ENCODE measurements at regions not wholly inside any gene's neighbourhood (a gene's known extent, or its start where the extent isn't known, plus 50 kb on each side); places are given as distances from the start of the nearest gene placed in this dataset.

DNA sequence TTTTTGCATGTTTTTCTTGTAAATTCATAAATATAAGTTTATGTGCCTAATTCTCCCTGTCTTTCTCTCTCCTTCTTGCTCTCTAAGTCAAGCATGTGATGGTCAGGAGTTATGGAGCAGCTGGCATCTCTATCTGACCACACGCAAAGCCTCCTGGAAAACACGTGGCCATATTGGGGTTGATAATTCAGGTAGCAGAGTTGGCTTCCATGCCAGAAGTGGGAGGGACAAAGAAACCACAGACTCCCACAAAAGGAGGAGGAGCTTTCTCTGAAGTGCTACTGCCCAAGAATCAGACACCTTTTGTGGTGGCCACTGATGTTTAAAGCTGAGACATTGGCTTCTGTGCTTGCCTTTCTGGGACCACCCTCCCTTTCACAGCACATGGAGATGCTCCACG, 517.6 kb upstream of the TMEM132C start:
- H3K4me3 ChIP-seq (ENCODE audit: low read length in 2 of 2) = no peak overlapping the region
- no peaks in the 10 kb centered on the region for H3K36me3 ChIP-seq (ENCODE audit: control insufficient read depth in 2 of 2, insufficient read depth in 2 of 2, low read length in 1 of 2)
- H3K27ac ChIP-seq (ENCODE audit: low read depth in 1 of 2, low read length in 1 of 2) = no peak overlapping the region
- H3K4me1 ChIP-seq (ENCODE audit: control insufficient read depth in 2 of 2, insufficient read depth in 2 of 2, low read length in 2 of 2) = no peaks in the 10 kb centered on the region
- DNase-seq (ENCODE audit: low read depth in 6 of 9, low spot score in 9 of 9) = no peak
- whole genome bisulfite sequencing = 84% methylated on average over 3 of the region's 3 CpGs
- H3K9me3 ChIP-seq (ENCODE audit: control insufficient read depth in 2 of 2, insufficient read depth in 1 of 2, low read length in 1 of 2) = peaks cover 0 to 4% of the 10 kb centered on the region in 2 donors
- no peaks in the 10 kb centered on the region for H3K27me3 ChIP-seq (ENCODE audit: control insufficient read depth in 2 of 2, insufficient read depth in 1 of 2, low read length in 1 of 2)

DNA sequence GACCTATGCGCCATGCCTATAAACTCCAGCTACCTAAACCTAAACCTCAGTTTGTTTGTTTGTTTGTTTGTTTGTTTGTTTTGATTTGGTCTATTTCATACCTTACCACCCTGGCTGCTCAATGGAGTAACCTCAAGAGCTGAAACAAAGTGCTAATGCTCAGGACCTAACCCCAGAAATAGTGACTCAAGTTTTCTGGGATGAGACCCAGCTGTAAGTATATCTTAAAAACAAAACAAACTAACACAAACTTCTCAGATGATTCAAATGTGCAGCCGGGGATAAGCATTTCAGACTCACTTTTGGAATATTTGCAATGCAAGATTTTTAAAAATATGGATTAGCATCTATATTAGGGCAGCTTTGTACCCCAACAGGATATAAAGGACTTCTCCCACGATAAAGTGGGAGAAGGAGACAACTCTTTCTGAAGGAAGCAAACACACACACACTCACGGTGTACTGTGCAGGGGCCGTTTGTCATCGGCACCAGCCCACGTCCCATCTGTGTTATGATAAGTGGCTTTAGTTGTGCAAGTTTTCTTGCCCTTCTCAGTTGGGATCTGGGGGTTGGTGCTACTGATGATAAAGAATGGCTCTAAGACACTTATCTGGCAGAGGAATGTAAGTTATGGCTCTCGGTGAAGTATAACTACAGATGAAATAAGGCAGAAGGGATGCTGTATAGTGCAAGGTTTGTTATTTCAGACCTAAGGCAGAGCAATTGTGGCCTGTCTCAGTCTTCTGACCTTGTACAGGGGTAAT, 516.7 kb upstream of the TMEM132C start:
- Histone ChIP-seq H3K9me3 (ENCODE audit: control insufficient read depth in 2 of 2, insufficient read depth in 1 of 2, low read length in 1 of 2) (peaks cover 0 to 4% of the 10 kb centered on the region in 2 donors), H3K36me3 (ENCODE audit: control insufficient read depth in 2 of 2, insufficient read depth in 2 of 2, low read length in 1 of 2) (no peaks in the 10 kb centered on the region), H3K4me3 (ENCODE audit: low read length in 2 of 2) (no peak overlapping the region), H3K4me1 (ENCODE audit: control insufficient read depth in 2 of 2, insufficient read depth in 2 of 2, low read length in 2 of 2) (no peaks in the 10 kb centered on the region), H3K27me3 (ENCODE audit: control insufficient read depth in 2 of 2, insufficient read depth in 1 of 2, low read length in 1 of 2) (no peaks in the 10 kb centered on the region), H3K27ac (ENCODE audit: low read depth in 1 of 2, low read length in 1 of 2) (no peak overlapping the region)
- 90% methylated on average over 8 of the region's 8 CpGs for WGBS
- DNase-seq (ENCODE audit: low read depth in 6 of 9, low spot score in 9 of 9) = no peak

DNA sequence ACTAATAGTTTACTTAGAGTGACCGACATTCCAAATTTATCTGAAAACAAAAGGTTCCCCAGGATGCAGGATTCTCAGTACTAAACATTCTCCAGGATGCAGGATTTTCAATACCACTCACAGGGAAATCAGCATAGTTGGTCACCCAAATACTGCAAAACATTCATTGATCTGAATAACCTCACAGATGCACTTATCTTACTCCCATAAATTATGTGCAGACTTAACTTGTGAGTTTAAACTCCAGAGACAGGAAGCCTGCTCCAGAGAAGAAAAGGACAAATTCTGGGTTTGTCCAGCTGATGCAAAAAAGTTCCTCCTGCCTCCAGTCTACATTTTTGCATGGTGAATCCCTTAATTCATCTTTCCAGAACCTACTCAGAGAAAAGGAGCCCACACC, 514.2 kb upstream of the TMEM132C start:
- WGBS = 88% methylated on average over 1 of the region's 1 CpG
- no peak for DNase-seq (ENCODE audit: low read depth in 6 of 9, low spot score in 9 of 9)
- Histone ChIP-seq H3K27ac (ENCODE audit: low read depth in 1 of 2, low read length in 1 of 2) (no peak overlapping the region), H3K9me3 (ENCODE audit: control insufficient read depth in 2 of 2, insufficient read depth in 1 of 2, low read length in 1 of 2) (peaks cover 0 to 4% of the 10 kb centered on the region in 2 donors), H3K4me3 (ENCODE audit: low read length in 2 of 2) (no peak overlapping the region), H3K27me3 (ENCODE audit: control insufficient read depth in 2 of 2, insufficient read depth in 1 of 2, low read length in 1 of 2) (no peaks in the 10 kb centered on the region), H3K4me1 (ENCODE audit: control insufficient read depth in 2 of 2, insufficient read depth in 2 of 2, low read length in 2 of 2) (no peaks in the 10 kb centered on the region), H3K36me3 (ENCODE audit: control insufficient read depth in 2 of 2, insufficient read depth in 2 of 2, low read length in 1 of 2) (no peaks in the 10 kb centered on the region)

DNA sequence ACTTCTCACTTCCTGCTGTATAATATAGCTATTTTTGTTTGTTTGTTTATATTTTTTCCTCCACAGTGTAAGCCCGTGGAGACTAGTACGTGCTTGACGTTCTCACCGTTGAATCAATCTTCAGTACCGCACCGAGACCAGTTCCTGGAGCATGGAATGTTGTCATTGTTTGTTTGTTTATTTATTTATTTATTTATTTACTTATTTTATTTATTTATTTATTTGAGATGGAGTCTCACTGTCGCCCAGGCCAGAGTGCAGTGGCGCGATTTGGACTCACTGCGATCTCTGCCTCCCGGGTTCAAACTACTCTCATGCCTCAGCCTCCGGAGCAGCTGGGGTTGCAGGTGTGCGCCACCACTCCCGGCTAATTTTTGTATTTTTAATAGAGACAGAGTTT, 506.6 kb upstream of the TMEM132C start:
- Histone ChIP-seq H3K4me1 (ENCODE audit: control insufficient read depth in 2 of 2, insufficient read depth in 2 of 2, low read length in 2 of 2) (no peaks in the 10 kb centered on the region), H3K4me3 (ENCODE audit: low read length in 2 of 2) (no peak overlapping the region), H3K36me3 (ENCODE audit: control insufficient read depth in 2 of 2, insufficient read depth in 2 of 2, low read length in 1 of 2) (no peaks in the 10 kb centered on the region), H3K9me3 (ENCODE audit: control insufficient read depth in 2 of 2, insufficient read depth in 1 of 2, low read length in 1 of 2) (peaks cover 1 to 9% of the 10 kb centered on the region in 2 donors), H3K27me3 (ENCODE audit: control insufficient read depth in 2 of 2, insufficient read depth in 1 of 2, low read length in 1 of 2) (no peaks in the 10 kb centered on the region), H3K27ac (ENCODE audit: low read depth in 1 of 2, low read length in 1 of 2) (no peak overlapping the region)
- DNase-seq (ENCODE audit: low read depth in 6 of 9, low spot score in 9 of 9) = no peak
- 98% methylated on average over 14 of the region's 14 CpGs for WGBS

DNA sequence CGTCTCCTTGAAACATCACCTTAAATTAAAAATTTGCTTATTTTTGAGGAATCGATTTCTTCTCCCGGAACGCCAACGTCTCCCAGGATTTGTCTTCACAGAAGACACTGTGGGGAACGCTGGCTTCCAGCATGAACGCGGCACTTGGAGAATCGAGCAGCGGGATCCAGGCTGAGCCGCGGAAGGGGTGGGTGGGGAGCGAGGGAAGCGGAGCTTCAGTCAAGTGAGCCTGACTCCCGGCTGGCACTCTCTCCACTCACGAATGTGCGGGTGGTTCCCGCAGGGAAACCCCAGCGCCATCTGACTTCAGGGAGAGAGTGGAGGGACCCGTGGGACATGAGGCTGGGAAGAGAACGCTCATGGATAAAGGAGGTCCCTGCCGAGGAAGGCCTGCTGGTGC, 506.0 kb upstream of the TMEM132C start:
- DNase-seq (ENCODE audit: low read depth in 6 of 9, low spot score in 9 of 9) = no peak

DNA sequence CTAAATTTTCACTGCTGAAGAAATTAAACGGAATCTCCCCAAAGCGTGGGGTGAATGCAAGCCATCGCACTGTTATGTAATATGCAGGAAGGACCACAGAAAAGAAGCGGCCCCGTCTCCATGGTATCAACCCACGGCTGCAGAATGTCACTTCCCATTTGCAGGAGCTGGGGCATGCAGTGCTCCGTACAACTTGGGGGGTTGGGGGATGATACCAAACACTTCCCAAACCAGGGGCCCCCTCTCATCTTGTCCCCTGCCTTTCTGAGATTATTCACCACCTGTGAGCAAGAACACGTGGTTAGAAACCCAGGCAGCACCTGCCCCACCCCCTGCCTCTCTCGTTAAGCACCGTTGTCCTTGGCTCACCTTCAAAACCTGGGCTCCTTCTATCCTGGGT, 505.1 kb upstream of the TMEM132C start:
- no peak for DNase-seq (ENCODE audit: low read depth in 6 of 9, low spot score in 9 of 9)
- WGBS = 24% methylated on average over 10 of the region's 10 CpGs
- H3K27me3 ChIP-seq (ENCODE audit: control insufficient read depth in 2 of 2, insufficient read depth in 1 of 2, low read length in 1 of 2) = no peaks in the 10 kb centered on the region

More for the DNA sequence above, 506.0 kb upstream of the TMEM132C start:
- H3K9me3 ChIP-seq (ENCODE audit: control insufficient read depth in 2 of 2, insufficient read depth in 1 of 2, low read length in 1 of 2) = peaks cover 1 to 9% of the 10 kb centered on the region in 2 donors
- H3K4me3 ChIP-seq (ENCODE audit: low read length in 2 of 2) = no peak overlapping the region
- WGBS = 96% methylated on average over 22 of the region's 22 CpGs
- no peaks in the 10 kb centered on the region for H3K4me1 ChIP-seq (ENCODE audit: control insufficient read depth in 2 of 2, insufficient read depth in 2 of 2, low read length in 2 of 2)
- H3K27ac ChIP-seq (ENCODE audit: low read depth in 1 of 2, low read length in 1 of 2) = no peak overlapping the region
- H3K36me3 ChIP-seq (ENCODE audit: control insufficient read depth in 2 of 2, insufficient read depth in 2 of 2, low read length in 1 of 2) = no peaks in the 10 kb centered on the region
- H3K27me3 ChIP-seq (ENCODE audit: control insufficient read depth in 2 of 2, insufficient read depth in 1 of 2, low read length in 1 of 2) = no peaks in the 10 kb centered on the region

DNA sequence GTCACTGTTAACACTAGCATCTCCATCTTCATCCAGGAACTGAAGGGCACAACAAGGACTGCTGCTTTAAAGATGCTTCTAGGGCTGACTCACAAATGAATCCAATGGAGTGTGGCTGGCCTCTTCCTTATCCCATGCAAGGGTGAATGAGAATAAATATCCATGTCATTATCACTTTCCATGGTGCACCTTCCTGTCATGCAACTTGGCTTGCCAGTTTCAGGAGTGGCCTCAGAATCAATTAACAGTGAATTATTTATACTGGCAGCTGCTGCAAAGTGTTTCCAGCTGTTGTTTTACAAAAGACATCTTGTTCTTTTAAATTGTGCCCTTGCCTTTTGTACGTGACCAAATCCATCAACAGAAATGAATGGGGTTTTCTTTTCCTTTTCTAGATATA, 499.3 kb upstream of the TMEM132C start:
- WGBS = 84% methylated on average over 1 of the region's 1 CpG
- DNase-seq (ENCODE audit: low read depth in 6 of 9, low spot score in 9 of 9) = no peak
- H3K27me3 ChIP-seq (ENCODE audit: control insufficient read depth in 2 of 2, insufficient read depth in 1 of 2, low read length in 1 of 2) = no peaks in the 10 kb centered on the region

More for the DNA sequence above, 505.1 kb upstream of the TMEM132C start:
- Histone ChIP-seq H3K4me1 (ENCODE audit: control insufficient read depth in 2 of 2, insufficient read depth in 2 of 2, low read length in 2 of 2) (no peaks in the 10 kb centered on the region), H3K4me3 (ENCODE audit: low read length in 2 of 2) (no peak overlapping the region), H3K9me3 (ENCODE audit: control insufficient read depth in 2 of 2, insufficient read depth in 1 of 2, low read length in 1 of 2) (peaks cover 1 to 9% of the 10 kb centered on the region in 2 donors), H3K36me3 (ENCODE audit: control insufficient read depth in 2 of 2, insufficient read depth in 2 of 2, low read length in 1 of 2) (no peaks in the 10 kb centered on the region), H3K27ac (ENCODE audit: low read depth in 1 of 2, low read length in 1 of 2) (no peak overlapping the region)

DNA sequence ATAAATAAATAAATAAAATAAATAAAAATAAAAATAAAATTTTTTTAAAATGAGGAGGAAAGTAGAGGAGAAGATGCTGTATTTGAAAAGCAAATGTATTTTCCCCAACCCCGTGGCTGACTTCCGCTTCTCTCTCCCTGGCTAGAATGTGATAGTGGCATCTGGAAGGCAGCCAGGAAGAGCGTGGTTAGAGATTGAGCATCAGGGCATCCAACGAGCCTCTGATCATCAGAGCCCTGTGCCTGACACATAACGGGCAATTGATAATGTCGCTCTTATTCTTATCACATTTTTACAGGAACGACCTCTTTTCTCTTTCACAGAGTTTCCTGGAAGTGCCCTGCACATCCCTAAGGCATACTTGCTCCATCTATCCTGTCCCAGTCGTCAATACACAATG, 496.9 kb upstream of the TMEM132C start:
- DNase-seq (ENCODE audit: low read depth in 6 of 9, low spot score in 9 of 9) = no peak
- H3K9me3 ChIP-seq (ENCODE audit: control insufficient read depth in 2 of 2, insufficient read depth in 1 of 2, low read length in 1 of 2) = no peaks in the 10 kb centered on the region
- 37% methylated on average over 8 of the region's 8 CpGs for WGBS
- H3K4me1 ChIP-seq (ENCODE audit: control insufficient read depth in 2 of 2, insufficient read depth in 2 of 2, low read length in 2 of 2) = no peaks in the 10 kb centered on the region
- H3K27ac ChIP-seq (ENCODE audit: low read depth in 1 of 2, low read length in 1 of 2) = no peak overlapping the region
- H3K27me3 ChIP-seq (ENCODE audit: control insufficient read depth in 2 of 2, insufficient read depth in 1 of 2, low read length in 1 of 2) = no peaks in the 10 kb centered on the region
- no peak overlapping the region for H3K4me3 ChIP-seq (ENCODE audit: low read length in 2 of 2)
- H3K36me3 ChIP-seq (ENCODE audit: control insufficient read depth in 2 of 2, insufficient read depth in 2 of 2, low read length in 1 of 2) = no peaks in the 10 kb centered on the region

More for the DNA sequence above, 499.3 kb upstream of the TMEM132C start:
- Histone ChIP-seq H3K27ac (ENCODE audit: low read depth in 1 of 2, low read length in 1 of 2) (no peak overlapping the region), H3K36me3 (ENCODE audit: control insufficient read depth in 2 of 2, insufficient read depth in 2 of 2, low read length in 1 of 2) (no peaks in the 10 kb centered on the region), H3K4me1 (ENCODE audit: control insufficient read depth in 2 of 2, insufficient read depth in 2 of 2, low read length in 2 of 2) (no peaks in the 10 kb centered on the region), H3K9me3 (ENCODE audit: control insufficient read depth in 2 of 2, insufficient read depth in 1 of 2, low read length in 1 of 2) (peaks cover 0 to 1% of the 10 kb centered on the region in 2 donors), H3K4me3 (ENCODE audit: low read length in 2 of 2) (no peak overlapping the region)

DNA sequence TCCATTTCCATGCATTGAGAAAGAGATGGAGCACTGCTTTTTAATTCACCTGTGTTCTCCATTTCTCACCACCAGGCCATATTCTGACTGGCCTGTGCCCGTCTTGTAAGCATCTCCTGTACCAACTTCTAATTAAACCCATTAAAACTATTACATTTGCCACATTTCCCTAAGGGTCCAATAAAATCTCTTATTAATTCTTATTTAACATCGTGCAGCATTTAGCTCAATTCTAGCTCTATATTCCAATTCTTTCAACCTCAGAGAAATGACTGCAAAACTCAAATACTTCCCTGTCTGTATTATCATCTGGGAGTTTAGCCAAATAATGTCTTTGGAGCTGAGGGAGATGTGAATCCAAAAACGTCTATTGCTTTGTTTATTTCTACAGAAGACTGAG, 495.4 kb upstream of the TMEM132C start:
- DNase-seq (ENCODE audit: low read depth in 6 of 9, low spot score in 9 of 9) = no peak
- H3K27ac ChIP-seq (ENCODE audit: low read depth in 1 of 2, low read length in 1 of 2) = no peak overlapping the region
- H3K36me3 ChIP-seq (ENCODE audit: control insufficient read depth in 2 of 2, insufficient read depth in 2 of 2, low read length in 1 of 2) = no peaks in the 10 kb centered on the region
- 75% methylated on average over 3 of the region's 3 CpGs for WGBS
- no peaks in the 10 kb centered on the region for H3K4me1 ChIP-seq (ENCODE audit: control insufficient read depth in 2 of 2, insufficient read depth in 2 of 2, low read length in 2 of 2)
- no peaks in the 10 kb centered on the region for H3K27me3 ChIP-seq (ENCODE audit: control insufficient read depth in 2 of 2, insufficient read depth in 1 of 2, low read length in 1 of 2)
- H3K9me3 ChIP-seq (ENCODE audit: control insufficient read depth in 2 of 2, insufficient read depth in 1 of 2, low read length in 1 of 2) = no peaks in the 10 kb centered on the region
- H3K4me3 ChIP-seq (ENCODE audit: low read length in 2 of 2) = no peak overlapping the region
